ENCODE measurements at regions not wholly inside any gene's neighbourhood (a gene's known extent, or its start where the extent isn't known, plus 50 kb on each side); places are given as distances from the start of the nearest gene placed in this dataset.

GRCh38 chr13:24624801-24625231, 55.4 kb upstream of the ATP12A start:
- TF ChIP-seq CTCF (IDR thresholded peaks at IDR 0.05): no peak
- no peak for TF ChIP-seq POLR2A (IDR thresholded peaks at IDR 0.05)

All from lower leg skin (tissue), 3 donors.